H9 (cell line): ENCODE measurements at regions not wholly inside any gene's neighbourhood (a gene's known extent, or its start where the extent isn't known, plus 50 kb on each side); places are given as distances from the start of the nearest gene placed in this dataset.

Experiments
- DNase-seq: peaks from one replicate; pipeline ENCODE4 v3.0.0-alpha.2; 2017
- H2AFZ ChIP-seq: one replicate; pipeline ENCODE4 v1.6.1; 2013; ENCODE audit warnings: mild to moderate bottlenecking, low read length, control low read depth, moderate library complexity
- H2AK5ac ChIP-seq: 2 replicates; pipeline ENCODE4 v1.6.1; 2013; ENCODE audit warnings: low read length, control low read depth, mixed read lengths; ENCODE audit not compliant: insufficient read length
- H2BK120ac ChIP-seq: one replicate; pipeline ENCODE4 v1.6.1; 2013; ENCODE audit warnings: low read depth, mild to moderate bottlenecking, low read length, control low read depth, inconsistent platforms; ENCODE audit not compliant: poor library complexity, severe bottlenecking
- H2BK12ac ChIP-seq: 2 replicates; pipeline ENCODE4 v1.6.1; 2013; ENCODE audit warnings: low read length, control low read depth, mixed read lengths, low read depth; ENCODE audit not compliant: insufficient read length
- H2BK15ac ChIP-seq: 2 replicates; pipeline ENCODE4 v1.6.1; 2013; ENCODE audit warnings: low read depth, low read length, control low read depth
- H2BK20ac ChIP-seq: one replicate; pipeline ENCODE4 v1.6.1; 2013; ENCODE audit warnings: low read depth, mild to moderate bottlenecking, low read length, control low read depth, inconsistent platforms; ENCODE audit not compliant: poor library complexity, severe bottlenecking
- H2BK5ac ChIP-seq: 2 replicates; pipeline ENCODE4 v1.6.1; 2013; ENCODE audit warnings: low read length, control low read depth, mixed read lengths; ENCODE audit not compliant: insufficient read length
- H3K14ac ChIP-seq: 2 replicates; pipeline ENCODE4 v1.6.1; 2013; ENCODE audit warnings: low read length, control low read depth; ENCODE audit not compliant: insufficient read depth
- H3K18ac ChIP-seq: 2 replicates; pipeline ENCODE4 v1.6.1; 2013; ENCODE audit warnings: low read depth, mild to moderate bottlenecking, mixed read lengths, low read length, control low read depth; ENCODE audit not compliant: insufficient read length
- H3K23ac ChIP-seq: 2 replicates; pipeline ENCODE4 v1.6.1; 2013; ENCODE audit warnings: low read length, control low read depth, mixed read lengths, low read depth; ENCODE audit not compliant: insufficient read length
- H3K23me2 ChIP-seq: 2 replicates; pipeline ENCODE4 v1.6.1; 2013; ENCODE audit warnings: low read depth, mild to moderate bottlenecking, mixed read lengths, low read length, control low read depth; ENCODE audit not compliant: insufficient read length, poor library complexity, severe bottlenecking
- H3K27ac ChIP-seq: 2 replicates; pipeline ENCODE4 v1.5.1; 2013; ENCODE audit warnings: low read length, control low read depth, mixed read lengths, low read depth; ENCODE audit not compliant: insufficient read length
- H3K27me3 ChIP-seq: 2 replicates; pipeline ENCODE4 v1.6.1; 2013; ENCODE audit warnings: low read length, control low read depth, inconsistent platforms; ENCODE audit not compliant: insufficient read depth
- H3K4ac ChIP-seq: 2 replicates; pipeline ENCODE4 v1.6.1; 2013; ENCODE audit warnings: low read depth, mild to moderate bottlenecking, control low read depth, inconsistent platforms, low read length, moderate library complexity
- H3K4me1 ChIP-seq: 2 replicates; pipeline ENCODE4 v1.6.1; 2013; ENCODE audit warnings: low read length, control low read depth, inconsistent platforms; ENCODE audit not compliant: insufficient read depth
- H3K4me2 ChIP-seq: 2 replicates; pipeline ENCODE4 v1.6.1; 2013; ENCODE audit warnings: low read length, control low read depth, mixed read lengths; ENCODE audit not compliant: insufficient read length, insufficient read depth
- H3K56ac ChIP-seq: 2 replicates; pipeline ENCODE4 v1.6.1; 2013; ENCODE audit warnings: low read depth, mild to moderate bottlenecking, mixed read lengths, low read length, control low read depth; ENCODE audit not compliant: insufficient read length
- H3K79me1 ChIP-seq: 2 replicates; pipeline ENCODE4 v1.6.1; 2013; ENCODE audit warnings: low read depth, mild to moderate bottlenecking, moderate library complexity, low read length, control low read depth, inconsistent platforms; ENCODE audit not compliant: insufficient read depth, poor library complexity, severe bottlenecking
- H3K79me2 ChIP-seq: 2 replicates; pipeline ENCODE4 v1.6.1; 2013; ENCODE audit warnings: low read length, control low read depth, inconsistent platforms; ENCODE audit not compliant: insufficient read depth
- H3K9ac ChIP-seq: 2 replicates; pipeline ENCODE4 v1.6.1; 2013; ENCODE audit warnings: low read length, control low read depth, mixed read lengths; ENCODE audit not compliant: insufficient read length; ENCODE audit errors: extremely low read depth
- H3K9me3 ChIP-seq: one replicate; pipeline ENCODE4 v1.6.1; 2013; ENCODE audit warnings: low read depth, low read length, inconsistent platforms; ENCODE audit not compliant: control insufficient read depth
- H3T11ph ChIP-seq: one replicate; pipeline ENCODE4 v1.6.1; 2013; ENCODE audit warnings: mild to moderate bottlenecking, low read length, control low read depth, inconsistent platforms
- H4K20me1 ChIP-seq: one replicate; pipeline ENCODE4 v1.6.1; 2013; ENCODE audit not compliant: control insufficient read depth, insufficient read length, insufficient read depth
- H4K5ac ChIP-seq: 2 replicates; pipeline ENCODE4 v1.6.1; 2013; ENCODE audit warnings: low read depth, mild to moderate bottlenecking, mixed read lengths, low read length, control low read depth; ENCODE audit not compliant: insufficient read length
- H4K8ac ChIP-seq: replicated peaks from 2 replicates; pipeline ENCODE4 v1.6.1; 2013; ENCODE audit warnings: low read length, control low read depth, mixed read lengths, low read depth; ENCODE audit not compliant: insufficient read length
- H4K91ac ChIP-seq: 2 replicates; pipeline ENCODE4 v1.6.1; 2013; ENCODE audit warnings: low read depth, mild to moderate bottlenecking, moderate library complexity, mixed read lengths, low read length, control low read depth; ENCODE audit not compliant: insufficient read length
- H3K27ac Mint-ChIP-seq, 3 experiments: 2 replicates in 2 of 3; 3 replicates in 1 of 3; pipeline ENCODE4 v1.8.0; 2020 to 2021; ENCODE audit warnings: mixed read lengths in 3 of 3, mild to moderate bottlenecking in 1 of 3, moderate library complexity in 1 of 3
- H3K27me3 Mint-ChIP-seq: 2 replicates; pipeline ENCODE4 v1.8.0; 2021; ENCODE audit warnings: low read depth, mild to moderate bottlenecking, moderate library complexity, mixed read lengths
- H3K36me3 Mint-ChIP-seq, 3 experiments: 2 replicates in 2 of 3; 3 replicates in 1 of 3; pipeline ENCODE4 v1.8.0; 2020 to 2021; ENCODE audit warnings: low read depth in 3 of 3, mixed read lengths in 3 of 3; ENCODE audit not compliant: insufficient read depth in 1 of 3
- H3K4me1 Mint-ChIP-seq, 2 experiments: 2 replicates each; pipeline ENCODE4 v1.8.0; 2020; ENCODE audit warnings: mixed read lengths in 2 of 2
- H3K4me3 Mint-ChIP-seq, 2 experiments: 2 replicates in 1 of 2; 3 replicates in 1 of 2; pipeline ENCODE4 v1.8.0; 2020 to 2021; ENCODE audit warnings: mild to moderate bottlenecking in 2 of 2, mixed read lengths in 2 of 2, moderate library complexity in 1 of 2
- H3K9me3 Mint-ChIP-seq, 2 experiments: 2 replicates in 1 of 2; 3 replicates in 1 of 2; pipeline ENCODE4 v1.8.0; 2020; ENCODE audit warnings: mild to moderate bottlenecking in 2 of 2, mixed read lengths in 2 of 2, moderate library complexity in 1 of 2
- WGBS: extraction: QIAGEN DNeasy Blood & Tissue Kit; methylation state at CpG from one replicate; pipeline ENCODE4 v1.1.7; 2013; ENCODE audit warnings: missing lambda C conversion rate, low lambda C conversion rate, mixed read lengths; ENCODE audit not compliant: insufficient read length; ENCODE audit errors: extremely low coverage; 5-methylcytosine and 5-hydroxymethylcytosine counted together
- TF ChIP-seq, protein P1 (sequence below): fragments of 200-600 bp; sonication (generic); conservative IDR thresholded peaks from 3 replicates; pipeline ENCODE4 v1.8.0; 2021; ENCODE audit warnings: antibody characterized with exemption, mild to moderate bottlenecking

GRCh38 chr7:32218741-32219288 is 148.6 kb upstream of the PDE1C start:
- Histone ChIP-seq H3K27ac (no peak overlapping the region), H2BK12ac (no peak overlapping the region), H2BK15ac (no peak overlapping the region), H3K14ac (no peak overlapping the region), H3K79me1 (no peaks in the 10 kb centered on the region), H3K79me2 (no peaks in the 10 kb centered on the region), H3K23ac (no peak overlapping the region), H4K8ac (no peak overlapping the region), H3K9ac (no peak overlapping the region), H3T11ph (no peak overlapping the region), H3K56ac (no peak overlapping the region), H3K4me2 (no peak overlapping the region), H3K27me3 (no peaks in the 10 kb centered on the region), H4K20me1 (no peaks in the 10 kb centered on the region), H3K23me2 (no peaks in the 10 kb centered on the region), H3K4me1 (no peaks in the 10 kb centered on the region), H3K9me3 (no peaks in the 10 kb centered on the region), H2BK120ac (no peak overlapping the region), H2AFZ (no peak overlapping the region), H3K18ac (no peak overlapping the region), H3K4ac (no peak overlapping the region), H2BK5ac (no peak overlapping the region), H2AK5ac (no peak overlapping the region), H2BK20ac (no peak overlapping the region), H4K91ac (no peak overlapping the region), H4K5ac (no peak overlapping the region)
- H3K27me3 Mint-ChIP-seq: peaks cover 24% of the 10 kb centered on the region
- H3K27ac Mint-ChIP-seq: no peak overlapping the region
- no peak for DNase-seq
- H3K4me3 Mint-ChIP-seq: no peak overlapping the region
- TF ChIP-seq, protein P1, sequence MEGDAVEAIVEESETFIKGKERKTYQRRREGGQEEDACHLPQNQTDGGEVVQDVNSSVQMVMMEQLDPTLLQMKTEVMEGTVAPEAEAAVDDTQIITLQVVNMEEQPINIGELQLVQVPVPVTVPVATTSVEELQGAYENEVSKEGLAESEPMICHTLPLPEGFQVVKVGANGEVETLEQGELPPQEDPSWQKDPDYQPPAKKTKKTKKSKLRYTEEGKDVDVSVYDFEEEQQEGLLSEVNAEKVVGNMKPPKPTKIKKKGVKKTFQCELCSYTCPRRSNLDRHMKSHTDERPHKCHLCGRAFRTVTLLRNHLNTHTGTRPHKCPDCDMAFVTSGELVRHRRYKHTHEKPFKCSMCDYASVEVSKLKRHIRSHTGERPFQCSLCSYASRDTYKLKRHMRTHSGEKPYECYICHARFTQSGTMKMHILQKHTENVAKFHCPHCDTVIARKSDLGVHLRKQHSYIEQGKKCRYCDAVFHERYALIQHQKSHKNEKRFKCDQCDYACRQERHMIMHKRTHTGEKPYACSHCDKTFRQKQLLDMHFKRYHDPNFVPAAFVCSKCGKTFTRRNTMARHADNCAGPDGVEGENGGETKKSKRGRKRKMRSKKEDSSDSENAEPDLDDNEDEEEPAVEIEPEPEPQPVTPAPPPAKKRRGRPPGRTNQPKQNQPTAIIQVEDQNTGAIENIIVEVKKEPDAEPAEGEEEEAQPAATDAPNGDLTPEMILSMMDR: no peak
- H3K9me3 Mint-ChIP-seq: no peaks in the 10 kb centered on the region
- no peaks in the 10 kb centered on the region for H3K36me3 Mint-ChIP-seq
- no CpG with 5 or more reads among the region's 3 CpGs for WGBS
- H3K4me1 Mint-ChIP-seq: no peaks in the 10 kb centered on the region
